ENCODE measurements at regions not wholly inside any gene's neighbourhood (a gene's known extent, or its start where the extent isn't known, plus 50 kb on each side); places are given as distances from the start of the nearest gene placed in this dataset.
A peak's percentile ranks its signal among the peaks of the same experiment; 100 is the strongest.

- no peak for TF ChIP-seq CTCF (IDR thresholded peaks at IDR 0.05)
- peaks cover 7% of the 10 kb centered on the region for H3K36me3 Mint-ChIP-seq (ENCODE audit: low read depth)
- H3K4me1 Mint-ChIP-seq = peaks cover 24% of the 10 kb centered on the region
- no peaks in the 10 kb centered on the region for H3K27me3 Mint-ChIP-seq (ENCODE audit: low read depth, poor library complexity)
- H3K9me3 Mint-ChIP-seq = peaks cover 4% of the 10 kb centered on the region
- no peak for DNase-seq
- H3K4me3 Mint-ChIP-seq = no peak overlapping the region
- no peak overlapping the region for H3K27ac Mint-ChIP-seq
Observed at GRCh38 chr7:84704380-84704779, 482.5 kb downstream of the SEMA3D start.

- H3K4me1 Mint-ChIP-seq = peaks cover 24% of the 10 kb centered on the region
- peak overlapping the region; percentile 63 for H3K27ac Mint-ChIP-seq
- peaks cover 4% of the 10 kb centered on the region for H3K9me3 Mint-ChIP-seq
- H3K4me3 Mint-ChIP-seq = peak overlapping the region; percentile 11
- peaks cover 7% of the 10 kb centered on the region for H3K36me3 Mint-ChIP-seq (ENCODE audit: low read depth)
- no peak for TF ChIP-seq CTCF (IDR thresholded peaks at IDR 0.05)
- H3K27me3 Mint-ChIP-seq (ENCODE audit: low read depth, poor library complexity) = no peaks in the 10 kb centered on the region
- peak; percentile 23 for DNase-seq
Observed at GRCh38 chr7:84701524-84702306, 485.1 kb downstream of the SEMA3D start.

GRCh38 chr7:84700563-84701370, 486.1 kb downstream of the SEMA3D start:
- H3K4me1 Mint-ChIP-seq = peaks cover 24% of the 10 kb centered on the region
- peaks cover 4% of the 10 kb centered on the region for H3K9me3 Mint-ChIP-seq
- no peak for DNase-seq
- peak overlapping the region; percentile 63 for H3K27ac Mint-ChIP-seq
- TF ChIP-seq CTCF (IDR thresholded peaks at IDR 0.05) = no peak
- H3K36me3 Mint-ChIP-seq (ENCODE audit: low read depth) = peaks cover 7% of the 10 kb centered on the region
- H3K4me3 Mint-ChIP-seq = no peak overlapping the region
- H3K27me3 Mint-ChIP-seq (ENCODE audit: low read depth, poor library complexity) = no peaks in the 10 kb centered on the region

- no peak for TF ChIP-seq CTCF (IDR thresholded peaks at IDR 0.05)
- H3K4me3 Mint-ChIP-seq = no peak overlapping the region
- no peaks in the 10 kb centered on the region for H3K27me3 Mint-ChIP-seq (ENCODE audit: low read depth, poor library complexity)
- peaks cover 6% of the 10 kb centered on the region for H3K9me3 Mint-ChIP-seq
- H3K27ac Mint-ChIP-seq = no peak overlapping the region
- no peaks in the 10 kb centered on the region for H3K36me3 Mint-ChIP-seq (ENCODE audit: low read depth)
- peaks cover 17% of the 10 kb centered on the region for H3K4me1 Mint-ChIP-seq
- DNase-seq = no peak
Observed at GRCh38 chr7:84697506-84697905, 489.4 kb downstream of the SEMA3D start.

GRCh38 chr7:84693483-84693882, 493.4 kb downstream of the SEMA3D start:
- Mint-ChIP-seq H3K36me3 (ENCODE audit: low read depth) (no peaks in the 10 kb centered on the region), H3K9me3 (peaks cover 6% of the 10 kb centered on the region), H3K27ac (no peak overlapping the region), H3K4me3 (no peak overlapping the region), H3K27me3 (ENCODE audit: low read depth, poor library complexity) (peaks cover 4% of the 10 kb centered on the region), H3K4me1 (no peaks in the 10 kb centered on the region)
- no peak for TF ChIP-seq CTCF (IDR thresholded peaks at IDR 0.05)
- no peak for DNase-seq

All from nephron progenitor cell (in vitro differentiated cells).